HG03442 (cell line): ENCODE measurements at regions not wholly inside any gene's neighbourhood (a gene's known extent, or its start where the extent isn't known, plus 50 kb on each side); places are given as distances from the start of the nearest gene placed in this dataset.

ENCODE experiments used
- ATAC-seq: cut with Tn5 transposase; IDR thresholded peaks from one replicate; pipeline ENCODE4 v1.9.1; 2021; ENCODE audit warnings: mild to moderate bottlenecking, moderate library complexity; ENCODE audit not compliant: unreplicated experiment

- no peak for ATAC-seq
Observed at GRCh38 chr5:117286813-117287212, 712.2 kb upstream of the SEMA6A start.

- ATAC-seq = no peak
Observed at GRCh38 chr5:117271656-117272055, 697.0 kb upstream of the SEMA6A start.

GRCh38 chr5:117266280-117266679, 691.7 kb upstream of the SEMA6A start:
- ATAC-seq = no peak

- no peak for ATAC-seq
Observed at GRCh38 chr5:117263231-117263630, 688.6 kb upstream of the SEMA6A start.

- ATAC-seq = no peak
Observed at GRCh38 chr5:117262572-117263131, 688.0 kb upstream of the SEMA6A start.

- ATAC-seq = no peak
Observed at GRCh38 chr5:117261948-117262571, 687.4 kb upstream of the SEMA6A start.

- no peak for ATAC-seq
Observed at GRCh38 chr5:117255211-117256027, 680.8 kb upstream of the SEMA6A start.

GRCh38 chr5:117252566-117252965, 677.9 kb upstream of the SEMA6A start:
- ATAC-seq = no peak

- ATAC-seq = no peak
Observed at GRCh38 chr5:117249086-117249815, 674.6 kb upstream of the SEMA6A start.

GRCh38 chr5:117246424-117246823, 671.8 kb upstream of the SEMA6A start:
- no peak for ATAC-seq

GRCh38 chr5:117245130-117245529, 670.5 kb upstream of the SEMA6A start:
- no peak for ATAC-seq

- peak; percentile 52 for ATAC-seq
Observed at GRCh38 chr5:117242028-117242427, 667.4 kb upstream of the SEMA6A start.

GRCh38 chr5:117236941-117237340, 662.3 kb upstream of the SEMA6A start:
- no peak for ATAC-seq

GRCh38 chr5:117235786-117236185, 661.2 kb upstream of the SEMA6A start:
- no peak for ATAC-seq

- no peak for ATAC-seq
Observed at GRCh38 chr5:117230375-117230774, 655.8 kb upstream of the SEMA6A start.

GRCh38 chr5:117220730-117221129, 646.1 kb upstream of the SEMA6A start:
- ATAC-seq = no peak

- ATAC-seq = no peak
Observed at GRCh38 chr5:117218789-117219188, 644.2 kb upstream of the SEMA6A start.

GRCh38 chr5:117212866-117213265, 638.2 kb upstream of the SEMA6A start:
- no peak for ATAC-seq

GRCh38 chr5:117210796-117211195, 636.2 kb upstream of the SEMA6A start:
- ATAC-seq = no peak

- no peak for ATAC-seq
Observed at GRCh38 chr5:117209479-117209878, 634.9 kb upstream of the SEMA6A start.

- ATAC-seq = no peak
Observed at GRCh38 chr5:117207088-117207668, 632.6 kb upstream of the SEMA6A start.
